K562 (cell line): ENCODE measurements at regions not wholly inside any gene's neighbourhood (a gene's known extent, or its start where the extent isn't known, plus 50 kb on each side); places are given as distances from the start of the nearest gene placed in this dataset.

Source experiments
- ATAC-seq: fragments of 200-7000 bp; cut with Tn5 transposase; 3 replicates; pipeline ENCODE4 v1.9.1; 2020; ENCODE audit warnings: moderate library complexity
- BruUV-seq: library from RNA; stranded (reverse); fragments of 400-500 nt; replicated peaks from 2 replicates; lab custom pipeline; 2021; lab: Mats Ljungman, UMichigan
- CTCF ChIA-PET: fragments of 300-600 bp; formaldehyde crosslinking; extraction: SDS; loops from one replicate; lab custom pipeline; 2021; ENCODE audit warnings: low intra/inter-chr PET ratio; lab: Yijun Ruan, JAX
- POLR2A ChIA-PET: fragments of 300-600, 350-650 bp; sonication (Branson Sonifier 250); formaldehyde crosslinking; extraction: SDS; loops from one replicate; lab custom pipeline; 2021; ENCODE audit warnings: antibody characterized with exemption, inconsistent platforms; lab: Yijun Ruan, JAX
- DNase-seq, 4 experiments: peaks; one replicate each; pipeline versions ENCODE4 v3.0.0 to v3.0.0-alpha.2; 2011 to 2018; ENCODE audit warnings: low spot score in 3 of 4, mixed read lengths in 3 of 4; ENCODE audit errors: extremely low read depth in 1 of 4
- FAIRE-seq: peaks from 2 replicates; lab custom pipeline; 2011; peaks lifted over from hg19 to GRCh38; lab: Jason Lieb, UNC
- H2AFZ ChIP-seq: 2 replicates; pipeline ENCODE4 v1.6.0; 2011; ENCODE audit warnings: low read depth, low read length, control low read depth, inconsistent platforms
- H3K27ac ChIP-seq: fragments of 200-600 bp; 3 replicates; pipeline ENCODE4 v1.8.0; 2011; ENCODE audit warnings: low read depth, mild to moderate bottlenecking, control low read depth, inconsistent platforms, low read length, moderate library complexity, mixed read lengths; ENCODE audit errors: extremely low read depth
- H3K27me3 ChIP-seq, 2 experiments: fragments of 300-600 bp in 1 of 2; 2 replicates in 1 of 2; 3 replicates in 1 of 2; pipeline versions ENCODE4 v1.6.0 to v1.8.0; 2011; ENCODE audit warnings: inconsistent platforms in 2 of 2, low read length in 2 of 2, mild to moderate bottlenecking in 1 of 2, mixed read lengths in 1 of 2, moderate library complexity in 1 of 2; ENCODE audit not compliant: control insufficient read depth in 2 of 2, insufficient read depth in 2 of 2
- H3K36me3 ChIP-seq: fragments of 300-600 bp; 3 replicates; pipeline ENCODE4 v1.8.0; 2011; ENCODE audit warnings: mild to moderate bottlenecking, low read length, inconsistent platforms; ENCODE audit not compliant: control insufficient read depth, insufficient read depth
- H3K4me1 ChIP-seq, 2 experiments: fragments of 200-600 bp in 1 of 2; replicated peaks in 1 of 2; 2 replicates in 1 of 2; 3 replicates in 1 of 2; pipeline versions ENCODE4 v1.5.1 to v1.8.0; 2011; ENCODE audit warnings: inconsistent platforms in 2 of 2, low read length in 2 of 2, mild to moderate bottlenecking in 1 of 2, mixed read lengths in 1 of 2, moderate library complexity in 1 of 2; ENCODE audit not compliant: control insufficient read depth in 2 of 2, insufficient read depth in 2 of 2
- H3K4me2 ChIP-seq: 2 replicates; pipeline ENCODE4 v1.6.1; 2011; ENCODE audit warnings: low read length, control low read depth, inconsistent platforms, mixed read lengths; ENCODE audit not compliant: insufficient read depth
- H3K4me3 ChIP-seq: fragments of 200-600 bp; sonication (generic), shearing (Covaris generic); 2 replicates; pipeline ENCODE4 v1.5.1; 2016; ENCODE audit warnings: control low read depth, inconsistent platforms
- H3K79me2 ChIP-seq: fragments of 200-600 bp; 3 replicates; pipeline ENCODE4 v1.8.0; 2011; ENCODE audit warnings: low read length, inconsistent platforms; ENCODE audit not compliant: control insufficient read depth, insufficient read depth
- H3K9ac ChIP-seq, 2 experiments: 2 replicates each; pipeline versions ENCODE4 v1.6.0 to v1.6.1; 2011; ENCODE audit warnings: low read depth in 2 of 2, low read length in 2 of 2, control low read depth in 1 of 2, inconsistent platforms in 1 of 2, mild to moderate bottlenecking in 1 of 2, mixed read lengths in 1 of 2; ENCODE audit not compliant: insufficient read depth in 1 of 2
- H3K9me1 ChIP-seq: one replicate; pipeline ENCODE4 v1.6.0; 2011; ENCODE audit warnings: inconsistent platforms, mild to moderate bottlenecking, low read length, moderate library complexity; ENCODE audit not compliant: control insufficient read depth, insufficient read depth
- H3K9me3 ChIP-seq: replicated peaks from 2 replicates; pipeline ENCODE4 v1.5.1; 2011; ENCODE audit warnings: low read depth, low read length, inconsistent platforms; ENCODE audit not compliant: control insufficient read depth, insufficient read depth
- H4K20me1 ChIP-seq: replicated peaks from 2 replicates; pipeline ENCODE4 v1.6.1; 2011; ENCODE audit warnings: low read length, inconsistent platforms, mixed read lengths; ENCODE audit not compliant: control insufficient read depth, insufficient read depth
- EWSR1 ChIP-seq: fragments of 450-650 bp; IDR thresholded peaks from 2 replicates; pipeline ENCODE4 v1.6.1; 2018; ENCODE audit warnings: borderline replicate concordance, mild to moderate bottlenecking, low read depth, moderate library complexity; ENCODE audit not compliant: partially characterized antibody
- FOS ChIP-seq: IDR thresholded peaks from 3 replicates; pipeline ENCODE4 v1.6.1; 2011; ENCODE audit not compliant: insufficient read length; ENCODE audit errors: extremely low read depth
- IFI16 ChIP-seq: fragments of 250-450 bp; sonication (Bioruptor Pico); IDR thresholded peaks from 2 replicates; pipeline ENCODE4 v2.1.2; 2022; ENCODE audit warnings: mild to moderate bottlenecking, inconsistent platforms
- KLF10 ChIP-seq: fragments of 250-450 bp; sonication (Bioruptor Pico); IDR thresholded peaks from 2 replicates; pipeline ENCODE4 v1.6.1; 2021; ENCODE audit warnings: matching md5 sums
- POLR2G ChIP-seq: fragments of 200-400 bp; formaldehyde crosslinking; IDR thresholded peaks from 2 replicates; pipeline ENCODE4 v1.6.1; 2017; ENCODE audit warnings: low read depth, mild to moderate bottlenecking, antibody characterized with exemption, low read length, moderate library complexity
- SMAD2 ChIP-seq: fragments of 150-350 bp; IDR thresholded peaks from 2 replicates; pipeline ENCODE4 v1.6.1; 2014; ENCODE audit warnings: low read depth, mild to moderate bottlenecking, low read length
- SMAD3 ChIP-seq: fragments of 450-650 bp; formaldehyde crosslinking; conservative IDR thresholded peaks from 2 replicates; pipeline ENCODE4 v1.4.0; 2020; ENCODE audit warnings: mild to moderate bottlenecking
- SP1 ChIP-seq: sonication (generic); formaldehyde crosslinking; IDR thresholded peaks from 2 replicates; pipeline ENCODE4 v1.8.1; 2022; ENCODE audit warnings: mild to moderate bottlenecking, missing genetic modification reagents
- SUPT5H ChIP-seq: fragments of 450-650 bp; IDR thresholded peaks from 2 replicates; pipeline ENCODE4 v1.6.1; 2016
- TRIM28 ChIP-seq: fragments of 450-650 bp; IDR thresholded peaks from 2 replicates; pipeline ENCODE4 v1.6.1; 2017
- U2AF1 ChIP-seq: fragments of 200-400 bp; formaldehyde crosslinking; optimal IDR thresholded peaks from 2 replicates; pipeline ENCODE3; 2017; ENCODE audit warnings: mild to moderate bottlenecking, low read depth, low read length, moderate library complexity
- ZNF311 ChIP-seq: fragments of 250-450 bp; sonication (Bioruptor Pico); IDR thresholded peaks from 2 replicates; pipeline ENCODE4 v1.4.0; 2020; ENCODE audit warnings: mild to moderate bottlenecking, moderate library complexity
- ZNF644 ChIP-seq: fragments of 200-800 bp; sonication (Bioruptor generic); IDR thresholded peaks from 2 replicates; pipeline ENCODE4 v1.6.1; 2016; ENCODE audit warnings: low read depth, missing genetic modification characterization, missing compliant biosample characterization
- whole genome bisulfite sequencing: fragments of 100-300 bp; shearing (Covaris generic); methylation state at CpG from one replicate; pipeline ENCODE4 v1.1.6; 2016; ENCODE audit warnings: low coverage, mixed read lengths; ENCODE audit not compliant: insufficient coverage; ENCODE audit errors: missing lambda C conversion rate; 5-methylcytosine and 5-hydroxymethylcytosine counted together
- in situ Hi-C: fragments of 300-500 bp; cut with MboI; formaldehyde crosslinking; loops from 4 replicates; pipeline ENCODE4 v1.15.0; 2018; ENCODE audit warnings: inconsistent platforms, mixed read lengths
- intact Hi-C: fragments of 100-400 bp; cut with micrococcal nuclease; formaldehyde crosslinking; loops from 2 replicates; pipeline ENCODE4 v1.14.2; 2022
- TF ChIP-seq, protein P1 (sequence below): fragments of 250-450 bp; sonication (Bioruptor Pico); IDR thresholded peaks from 2 replicates; pipeline ENCODE4 v1.4.0; 2020; ENCODE audit warnings: mild to moderate bottlenecking
- TF ChIP-seq, protein P2 (sequence below), 2 experiments: fragments of 450-650 bp; IDR thresholded peaks; 2 replicates each; pipeline ENCODE4 v1.6.1; 2016; ENCODE audit warnings: mild to moderate bottlenecking in 2 of 2, borderline replicate concordance in 1 of 2, low read depth in 1 of 2, moderate library complexity in 1 of 2

DNA sequence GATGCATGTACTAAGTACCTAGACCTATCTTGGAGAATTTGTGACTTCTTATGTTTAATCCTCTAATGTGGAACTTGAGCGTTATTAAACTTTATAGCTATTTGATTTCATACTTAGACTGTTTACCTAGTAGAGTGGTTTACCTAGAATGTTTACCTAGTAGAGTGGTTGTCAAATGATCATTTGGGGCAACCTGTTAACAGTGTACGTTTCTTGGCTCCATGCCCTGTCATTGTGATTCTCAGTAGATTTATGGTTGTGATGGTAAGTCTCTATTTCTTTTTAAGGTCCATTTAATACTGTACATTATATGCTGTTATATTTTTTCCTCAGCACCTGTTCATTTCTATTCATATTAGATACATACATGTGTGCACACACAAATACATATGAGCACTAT, 233.0 kb upstream of the MAD2L1 start:
- intact Hi-C loops: no loop called here
- TF ChIP-seq TRIM28 (no peak), FOS (no peak), SP1 (CRISPR knock-in tag) (no peak), U2AF1 (no peak), EWSR1 (no peak), IFI16 (CRISPR knock-in tag) (no peak), SUPT5H (no peak), KLF10 (no peak), SMAD3 (CRISPR knock-in tag) (no peak), ZNF644 (tag) (no peak), POLR2G (no peak), ZNF311 (CRISPR knock-in tag) (no peak), SMAD2 (no peak)
- TF ChIP-seq, protein P1, sequence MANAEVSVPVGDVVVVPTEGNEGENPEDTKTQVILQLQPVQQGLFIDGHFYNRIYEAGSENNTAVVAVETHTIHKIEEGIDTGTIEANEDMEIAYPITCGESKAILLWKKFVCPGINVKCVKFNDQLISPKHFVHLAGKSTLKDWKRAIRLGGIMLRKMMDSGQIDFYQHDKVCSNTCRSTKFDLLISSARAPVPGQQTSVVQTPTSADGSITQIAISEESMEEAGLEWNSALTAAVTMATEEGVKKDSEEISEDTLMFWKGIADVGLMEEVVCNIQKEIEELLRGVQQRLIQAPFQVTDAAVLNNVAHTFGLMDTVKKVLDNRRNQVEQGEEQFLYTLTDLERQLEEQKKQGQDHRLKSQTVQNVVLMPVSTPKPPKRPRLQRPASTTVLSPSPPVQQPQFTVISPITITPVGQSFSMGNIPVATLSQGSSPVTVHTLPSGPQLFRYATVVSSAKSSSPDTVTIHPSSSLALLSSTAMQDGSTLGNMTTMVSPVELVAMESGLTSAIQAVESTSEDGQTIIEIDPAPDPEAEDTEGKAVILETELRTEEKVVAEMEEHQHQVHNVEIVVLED (CRISPR knock-in tag): no peak
- TF ChIP-seq, protein P2, sequence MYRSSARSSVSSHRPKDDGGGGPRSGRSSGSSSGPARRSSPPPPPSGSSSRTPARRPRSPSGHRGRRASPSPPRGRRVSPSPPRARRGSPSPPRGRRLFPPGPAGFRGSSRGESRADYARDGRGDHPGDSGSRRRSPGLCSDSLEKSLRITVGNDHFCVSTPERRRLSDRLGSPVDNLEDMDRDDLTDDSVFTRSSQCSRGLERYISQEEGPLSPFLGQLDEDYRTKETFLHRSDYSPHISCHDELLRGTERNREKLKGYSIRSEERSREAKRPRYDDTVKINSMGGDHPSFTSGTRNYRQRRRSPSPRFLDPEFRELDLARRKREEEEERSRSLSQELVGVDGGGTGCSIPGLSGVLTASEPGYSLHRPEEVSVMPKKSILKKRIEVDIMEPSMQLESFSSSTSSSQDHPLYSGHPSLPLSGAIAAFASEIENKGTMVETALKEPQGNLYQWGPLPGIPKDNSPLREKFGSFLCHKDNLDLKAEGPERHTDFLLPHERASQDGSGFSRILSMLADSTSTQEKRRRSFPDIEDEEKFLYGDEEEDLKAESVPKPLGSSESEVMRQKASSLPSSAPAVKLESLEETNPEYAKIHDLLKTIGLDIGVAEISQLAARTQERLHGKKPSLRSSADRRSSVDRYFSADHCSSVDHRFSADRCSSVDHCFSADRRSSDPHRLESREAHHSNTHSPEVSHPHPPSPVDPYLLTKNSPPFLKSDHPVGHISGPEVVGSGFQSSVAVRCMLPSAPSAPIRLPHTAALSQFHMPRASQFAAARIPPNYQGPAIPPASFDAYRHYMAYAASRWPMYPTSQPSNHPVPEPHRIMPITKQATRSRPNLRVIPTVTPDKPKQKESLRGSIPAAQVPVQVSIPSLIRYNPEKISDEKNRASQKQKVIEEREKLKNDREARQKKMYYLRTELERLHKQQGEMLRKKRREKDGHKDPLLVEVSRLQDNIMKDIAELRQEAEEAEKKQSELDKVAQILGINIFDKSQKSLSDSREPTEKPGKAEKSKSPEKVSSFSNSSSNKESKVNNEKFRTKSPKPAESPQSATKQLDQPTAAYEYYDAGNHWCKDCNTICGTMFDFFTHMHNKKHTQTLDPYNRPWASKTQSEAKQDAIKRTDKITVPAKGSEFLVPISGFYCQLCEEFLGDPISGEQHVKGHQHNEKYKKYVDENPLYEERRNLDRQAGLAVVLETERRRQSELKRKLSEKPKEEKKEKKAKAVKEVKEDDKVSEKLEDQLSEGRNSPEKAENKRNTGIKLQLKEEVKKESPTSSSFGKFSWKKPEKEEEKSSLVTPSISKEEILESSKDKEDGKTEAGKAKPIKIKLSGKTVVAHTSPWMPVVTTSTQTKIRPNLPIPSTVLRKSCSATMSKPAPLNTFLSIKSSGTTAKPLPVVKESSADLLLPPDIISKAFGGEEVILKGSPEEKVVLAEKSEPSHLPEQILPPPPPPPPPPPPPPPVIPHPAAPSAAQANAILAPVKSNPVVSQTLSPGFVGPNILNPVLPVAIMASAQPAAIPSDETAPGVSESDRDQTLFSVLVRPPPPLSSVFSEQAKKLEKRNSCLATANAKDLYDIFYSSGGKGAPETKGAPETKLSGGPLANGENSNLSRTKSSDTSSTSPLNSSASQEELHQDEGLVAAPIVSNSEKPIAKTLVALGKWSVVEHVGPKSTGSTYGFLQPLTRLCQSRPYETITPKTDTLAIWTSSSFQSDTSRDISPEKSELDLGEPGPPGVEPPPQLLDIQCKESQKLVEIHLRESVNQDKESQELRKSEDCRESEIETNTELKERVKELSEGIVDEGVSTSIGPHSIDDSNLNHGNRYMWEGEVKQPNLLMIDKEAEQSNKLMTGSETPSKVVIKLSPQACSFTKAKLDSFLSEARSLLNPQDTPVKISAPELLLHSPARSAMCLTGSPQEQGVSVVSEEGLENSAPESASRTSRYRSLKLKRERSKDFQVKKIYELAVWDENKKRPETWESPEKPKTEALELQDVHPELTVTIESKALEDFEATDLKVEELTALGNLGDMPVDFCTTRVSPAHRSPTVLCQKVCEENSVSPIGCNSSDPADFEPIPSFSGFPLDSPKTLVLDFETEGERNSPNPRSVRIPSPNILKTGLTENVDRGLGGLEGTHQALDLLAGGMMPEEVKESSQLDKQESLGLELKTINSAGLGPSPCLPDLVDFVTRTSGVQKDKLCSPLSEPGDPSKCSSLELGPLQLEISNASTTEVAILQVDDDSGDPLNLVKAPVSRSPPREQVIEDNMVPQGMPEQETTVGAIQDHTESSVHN (IDR thresholded peaks at IDR 0.05; ENCODE audit: borderline replicate concordance in 1 of 2, low read depth in 1 of 2): no peak

More for the DNA sequence above, 233.0 kb upstream of the MAD2L1 start:
- Histone ChIP-seq H3K4me2 (no peak overlapping the region), H4K20me1 (no peaks in the 10 kb centered on the region), H3K27me3 (no peaks in the 10 kb centered on the region), H3K9ac (no peak overlapping the region), H3K36me3 (no peaks in the 10 kb centered on the region), H2AFZ (no peak overlapping the region), H3K9me3 (peaks cover 3% of the 10 kb centered on the region; the same call in 1 of the 2 replicates), H3K4me3 (no peak overlapping the region), H3K79me2 (no peaks in the 10 kb centered on the region), H3K27ac (no peak overlapping the region), H3K4me1 (no peaks in the 10 kb centered on the region), H3K9me1 (no peaks in the 10 kb centered on the region)
- POLR2A ChIA-PET: no interaction called here
- DNase-seq (no peak), ATAC-seq (no peak), FAIRE-seq (no peak)
- in situ Hi-C loops: no loop called here
- no TSS peak for BruUV-seq
- CTCF ChIA-PET: no interaction called here
- WGBS: 0% methylated on average over 2 of the region's 2 CpGs
